ENCODE measurements at regions not wholly inside any gene's neighbourhood (a gene's known extent, or its start where the extent isn't known, plus 50 kb on each side); places are given as distances from the start of the nearest gene placed in this dataset.
A peak's percentile ranks its signal among the peaks of the same experiment; 100 is the strongest.

DNA sequence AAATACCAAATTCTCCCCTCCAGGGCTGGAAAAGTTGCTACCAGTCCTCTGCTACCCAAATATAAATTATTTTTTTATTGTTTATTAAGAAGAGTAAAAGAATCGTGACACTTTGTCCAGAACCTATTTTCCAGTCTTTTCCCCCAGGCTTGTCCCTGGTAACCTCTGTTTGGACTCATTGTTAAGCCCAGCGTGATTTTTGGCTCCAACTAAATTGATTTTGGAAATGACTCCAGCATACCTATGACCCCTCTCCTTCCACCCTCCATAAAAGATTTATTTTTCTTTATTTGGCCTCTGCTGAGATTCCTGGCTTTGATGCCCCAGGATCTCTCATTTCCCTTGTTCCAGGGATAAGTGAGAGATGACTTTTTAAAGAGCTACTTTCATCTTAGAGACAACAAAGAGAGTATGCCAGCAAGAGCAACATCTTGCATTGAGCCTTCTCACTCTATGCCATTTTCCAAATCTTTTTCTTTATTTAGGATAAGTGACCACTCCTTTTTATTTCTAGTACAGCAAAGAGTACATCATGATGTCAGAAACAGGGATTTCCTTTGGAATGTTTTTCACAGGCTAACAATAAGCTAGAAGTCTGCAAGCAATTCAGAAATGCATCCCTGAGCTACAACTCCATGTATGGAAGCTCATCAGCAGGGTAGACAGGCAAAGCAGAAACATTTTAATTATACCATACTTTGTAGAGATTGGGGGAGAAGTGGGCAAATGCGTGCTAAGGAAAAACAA is 75.8 kb downstream of the DAD1 start:
- DNase-seq (ENCODE audit: low read depth), result no peak

DNA sequence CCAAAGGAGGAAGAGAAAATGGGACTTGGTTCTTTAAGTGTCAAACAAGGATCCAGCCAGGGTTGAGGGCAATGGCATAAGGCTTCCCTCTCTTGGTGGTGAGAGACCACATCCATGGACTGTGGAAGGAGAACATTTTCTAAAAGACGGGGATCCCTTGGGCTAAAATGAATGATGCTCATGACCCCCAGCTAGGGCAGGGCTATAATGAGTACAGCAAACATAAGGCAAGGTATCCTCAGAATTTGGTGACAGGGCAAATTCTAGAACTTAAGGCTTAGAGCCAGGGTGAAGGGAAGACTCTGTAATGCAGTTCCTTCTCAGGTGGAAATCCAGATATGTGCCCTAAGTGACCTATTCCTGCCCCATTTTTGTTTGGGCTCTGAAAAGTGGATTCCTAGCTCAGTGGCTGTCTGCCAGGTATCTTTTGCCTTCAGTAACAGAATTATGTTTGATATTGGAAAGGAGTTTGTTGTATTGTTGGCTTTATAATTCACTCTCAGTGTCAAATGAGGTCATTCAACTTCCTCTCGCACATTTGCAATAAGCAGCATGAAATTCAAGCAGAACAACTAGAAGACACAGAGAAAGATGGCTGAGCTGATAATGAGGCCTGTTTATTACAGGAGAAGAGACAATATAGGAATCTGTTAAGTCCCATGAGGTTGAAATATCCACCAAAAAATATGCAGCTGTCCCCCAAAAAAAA is 76.8 kb downstream of the DAD1 start:
- no peak for DNase-seq (ENCODE audit: low read depth)

DNA sequence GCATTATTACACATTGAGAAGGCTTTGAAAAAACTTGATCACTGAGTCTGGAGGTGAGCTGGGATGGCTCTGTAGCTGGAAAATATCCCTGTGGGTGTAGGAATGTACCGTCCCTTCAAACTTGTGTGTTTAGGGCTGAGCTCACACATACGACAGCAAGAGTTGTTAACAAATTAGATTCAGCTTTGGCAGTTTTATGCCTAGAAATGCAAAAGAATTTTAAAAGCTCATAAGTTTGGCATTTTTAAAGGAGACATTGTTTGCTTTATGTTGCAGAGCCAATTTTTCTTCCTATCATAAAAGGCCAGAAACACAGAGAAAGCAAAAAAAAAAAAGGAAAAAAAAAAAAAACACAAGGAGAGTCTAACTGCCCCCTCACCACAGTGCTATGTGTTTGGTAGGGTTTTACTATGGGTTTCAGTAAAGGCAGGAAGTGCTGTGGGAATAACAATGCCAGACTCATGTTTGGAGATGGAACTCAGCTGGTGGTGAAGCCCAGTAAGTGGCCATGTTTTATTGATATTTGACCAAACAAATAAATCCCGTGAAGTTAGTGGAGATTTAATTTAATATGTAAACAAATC is 78.4 kb downstream of the DAD1 start:
- peak; percentile 27 for DNase-seq (ENCODE audit: low read depth)

DNA sequence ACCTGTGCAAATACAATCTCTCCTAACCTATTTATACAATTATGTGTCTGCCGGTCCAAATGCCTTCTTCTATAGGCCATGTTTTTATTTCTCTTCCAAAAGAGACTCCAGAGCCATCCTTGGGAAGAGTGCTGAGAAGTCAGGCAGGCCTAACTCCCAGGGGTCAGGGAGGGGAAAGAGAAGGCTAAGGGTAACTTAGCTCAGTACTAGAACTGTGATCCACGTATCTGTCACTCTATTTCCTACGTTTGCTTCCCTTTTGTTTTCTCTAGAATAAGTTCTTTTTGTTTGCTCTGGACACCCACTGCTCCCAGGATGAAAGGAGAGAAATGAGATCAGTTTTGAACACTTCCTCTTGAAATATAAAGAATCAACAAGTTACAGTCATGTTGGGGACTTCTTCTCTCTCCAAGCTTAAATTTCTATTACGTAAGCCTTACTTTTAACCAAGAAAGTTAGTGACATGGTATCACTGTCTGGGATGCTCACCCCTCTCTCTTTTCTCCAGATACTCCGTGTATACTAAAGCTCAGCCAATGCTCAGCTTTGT is 79.2 kb downstream of the DAD1 start:
- no peak for DNase-seq (ENCODE audit: low read depth)

DNA sequence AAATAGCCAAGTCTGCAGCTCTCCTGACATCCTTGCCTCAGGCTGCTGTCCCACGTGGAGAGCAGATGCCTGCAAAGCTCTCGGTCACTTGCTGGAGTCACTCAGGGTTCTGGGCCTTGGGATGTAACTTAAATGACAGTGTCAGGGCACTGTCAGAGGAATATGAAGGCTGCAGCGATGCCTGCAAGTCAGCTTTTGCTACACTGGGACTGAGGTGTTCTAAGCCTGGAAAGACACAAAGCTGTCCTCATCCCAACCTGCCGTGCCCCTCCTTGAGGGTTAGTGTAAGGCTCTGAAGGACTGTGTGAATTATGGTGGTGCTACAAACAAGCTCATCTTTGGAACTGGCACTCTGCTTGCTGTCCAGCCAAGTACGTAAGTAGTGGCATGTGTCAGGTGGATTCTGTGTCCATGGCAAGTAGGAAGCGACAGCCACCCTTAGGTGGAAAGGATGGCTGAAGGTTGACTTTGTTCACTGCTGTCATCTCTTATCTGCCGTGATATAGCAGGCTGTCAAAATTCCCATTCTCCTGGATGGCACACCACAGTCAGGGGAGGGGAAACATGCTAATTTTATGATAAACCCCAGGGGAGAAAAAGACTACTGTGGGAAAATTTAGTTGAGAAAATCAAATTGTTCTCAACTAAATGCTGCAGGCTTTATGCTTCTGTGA is 79.9 kb downstream of the DAD1 start:
- DNase-seq (ENCODE audit: low read depth), result no peak

DNA sequence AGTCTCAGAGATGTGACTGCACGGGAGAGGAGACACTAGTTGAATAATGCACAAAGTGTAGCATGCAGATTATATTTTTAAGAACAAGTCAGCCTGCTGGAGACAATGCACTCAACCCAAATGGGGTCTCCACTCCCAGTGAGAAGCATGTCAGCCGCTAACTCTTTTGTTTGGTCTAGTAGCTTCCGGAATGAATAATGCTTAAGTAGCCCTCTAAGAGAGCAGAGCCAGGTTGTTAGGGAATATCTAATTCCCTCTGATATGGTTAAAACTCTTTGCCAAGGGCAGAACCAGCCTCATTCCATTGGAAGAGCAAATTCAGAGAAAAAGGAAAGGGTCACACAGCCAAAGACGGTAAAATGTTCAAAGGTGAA is 80.4 kb downstream of the DAD1 start:
- DNase-seq (ENCODE audit: low read depth), result no peak

DNA sequence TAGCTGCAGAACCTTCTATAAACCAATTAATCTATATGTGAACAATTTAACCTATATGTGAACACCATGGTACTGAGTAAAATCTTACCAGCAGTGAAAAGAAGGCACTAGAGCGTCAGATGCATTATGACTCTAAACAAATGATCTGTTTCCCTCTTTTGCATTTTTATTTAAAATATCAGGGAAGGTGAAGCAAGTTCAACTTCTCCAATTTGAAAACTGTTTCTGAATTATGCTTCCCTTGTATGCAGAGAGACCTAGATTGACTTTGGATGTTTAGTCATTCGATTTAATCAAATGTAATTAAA is 80.9 kb downstream of the DAD1 start:
- DNase-seq (ENCODE audit: low read depth), result no peak

DNA sequence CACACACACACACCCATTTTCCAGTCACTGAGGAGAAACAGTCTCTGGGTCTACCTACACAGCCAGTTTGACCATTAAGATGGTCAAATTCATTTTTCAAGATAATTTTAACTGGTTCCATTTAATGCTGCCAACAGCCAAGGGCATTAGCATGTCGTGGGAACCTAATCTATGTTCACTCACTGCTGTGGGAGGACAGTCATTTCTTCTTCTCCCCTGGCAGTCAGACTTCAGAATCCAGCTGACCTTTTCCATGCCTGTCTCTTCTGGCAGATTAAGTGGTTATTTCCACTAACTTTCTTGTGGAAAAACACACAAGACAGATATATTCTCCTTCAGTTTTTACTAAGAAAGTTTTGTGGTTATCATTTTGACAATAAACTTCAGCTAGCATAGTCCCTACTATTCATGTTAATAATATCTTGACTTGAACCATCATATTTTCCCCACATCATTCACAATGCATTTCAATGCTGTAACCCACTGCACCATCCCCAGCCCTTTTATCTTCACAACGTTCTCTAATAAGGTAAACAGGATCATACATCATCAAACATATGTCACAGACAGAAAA is 82.2 kb downstream of the DAD1 start:
- no peak for DNase-seq (ENCODE audit: low read depth)

DNA sequence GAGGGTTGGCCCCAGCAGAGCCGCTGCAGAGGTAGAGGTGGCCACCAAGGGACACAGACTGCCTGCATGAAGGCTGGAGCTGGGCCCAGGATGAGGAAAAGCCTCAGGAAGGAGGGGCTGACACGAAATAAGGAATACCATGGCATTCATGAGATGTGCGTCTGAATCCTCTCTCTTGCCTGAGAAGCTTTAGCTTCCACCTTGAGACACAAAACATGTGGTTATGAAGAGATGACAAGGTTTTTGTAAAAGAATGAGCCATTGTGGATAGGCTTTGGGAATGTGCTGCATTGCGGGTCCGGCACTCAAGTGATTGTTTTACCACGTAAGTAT is 82.7 kb downstream of the DAD1 start:
- no peak for DNase-seq (ENCODE audit: low read depth)

DNA sequence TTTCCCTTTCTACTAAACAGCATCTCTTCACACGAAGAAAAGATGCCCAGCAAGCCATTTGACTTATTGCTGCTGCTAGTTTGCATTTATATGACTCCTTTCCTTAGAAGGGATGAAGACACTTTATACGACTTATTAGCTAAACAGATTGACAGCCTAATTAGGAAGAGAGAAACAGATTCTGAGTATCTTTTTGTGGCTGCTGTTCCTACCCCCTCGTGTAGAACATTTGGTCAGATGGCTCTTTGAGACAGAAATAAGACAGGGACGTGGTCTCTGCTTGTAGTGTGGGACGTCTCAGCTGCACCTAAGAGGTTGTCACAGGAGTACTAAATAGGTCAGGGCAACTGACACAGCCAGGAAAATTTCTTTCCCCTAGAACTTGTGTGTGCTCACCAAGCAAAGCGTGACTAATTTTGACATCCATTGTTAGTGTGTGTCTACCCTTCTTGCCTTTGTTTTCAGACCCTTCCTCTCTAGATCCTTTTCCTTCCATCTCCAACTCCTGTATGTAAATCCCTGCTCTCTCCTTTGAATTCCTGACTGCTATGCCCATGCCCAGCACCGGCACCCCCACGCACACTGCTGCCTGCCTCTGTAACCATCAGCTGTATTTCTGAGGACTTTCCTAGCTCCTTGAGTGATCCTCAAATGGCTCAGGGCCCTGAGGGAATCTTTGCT is 83.2 kb downstream of the DAD1 start:
- DNase-seq (ENCODE audit: low read depth), result no peak

DNA sequence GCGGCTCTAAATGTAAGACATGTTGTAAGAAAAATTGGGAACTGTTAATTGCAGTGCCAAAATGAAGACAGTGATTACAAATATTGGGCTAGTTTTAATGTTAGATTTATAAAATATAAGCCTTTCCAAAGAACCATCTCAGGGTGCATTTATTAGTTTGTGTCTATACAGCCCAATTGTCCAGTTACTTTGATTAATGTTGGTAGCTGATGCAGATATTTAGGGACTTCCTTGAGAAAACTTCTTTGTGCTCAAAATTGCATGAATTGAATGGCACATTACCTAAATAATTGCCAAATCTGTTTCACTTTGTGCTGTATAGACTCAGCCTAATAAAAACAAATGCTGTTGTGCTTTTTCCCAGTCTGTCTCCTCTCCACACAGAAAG is 83.7 kb downstream of the DAD1 start:
- no peak for DNase-seq (ENCODE audit: low read depth)

DNA sequence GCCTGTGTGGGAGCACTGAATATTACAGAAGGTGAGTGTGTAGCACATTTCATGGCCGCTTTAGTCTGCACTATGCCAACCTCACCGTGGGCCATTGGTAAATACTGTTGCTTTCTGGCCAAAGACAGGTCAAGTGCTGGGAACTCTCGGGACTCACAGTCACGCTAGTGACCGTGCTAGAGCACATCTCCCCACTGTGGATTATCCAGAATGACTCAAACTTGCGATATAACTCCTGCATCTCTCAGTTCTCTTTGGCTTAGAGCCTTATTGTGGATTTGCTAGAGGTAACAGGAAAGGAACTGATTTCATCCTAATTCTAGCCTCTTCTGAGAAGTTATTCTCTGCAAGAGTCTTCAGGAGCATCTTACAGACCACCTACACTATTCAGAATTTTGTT is 86.5 kb downstream of the DAD1 start:
- no peak for DNase-seq (ENCODE audit: low read depth)

DNA sequence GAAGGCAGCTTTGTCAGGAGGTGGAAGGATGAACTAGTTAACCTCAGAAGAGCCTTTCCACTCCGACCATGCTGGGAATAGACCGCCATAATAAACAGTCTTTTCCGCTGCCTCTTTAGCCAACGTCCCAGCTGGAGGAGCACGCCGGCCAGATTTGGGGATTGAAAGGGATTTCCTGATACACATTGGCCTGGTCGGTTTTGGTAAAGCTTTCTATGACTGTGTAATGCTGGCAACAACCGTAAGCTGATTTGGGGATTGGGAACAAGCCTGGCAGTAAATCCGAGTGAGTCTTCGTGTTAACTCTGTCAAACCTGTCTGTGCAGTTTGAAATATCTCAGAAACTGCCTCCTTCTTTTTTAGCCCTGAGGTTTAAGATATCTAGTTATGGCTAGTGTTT is 87.0 kb downstream of the DAD1 start:
- no peak for DNase-seq (ENCODE audit: low read depth)

DNA sequence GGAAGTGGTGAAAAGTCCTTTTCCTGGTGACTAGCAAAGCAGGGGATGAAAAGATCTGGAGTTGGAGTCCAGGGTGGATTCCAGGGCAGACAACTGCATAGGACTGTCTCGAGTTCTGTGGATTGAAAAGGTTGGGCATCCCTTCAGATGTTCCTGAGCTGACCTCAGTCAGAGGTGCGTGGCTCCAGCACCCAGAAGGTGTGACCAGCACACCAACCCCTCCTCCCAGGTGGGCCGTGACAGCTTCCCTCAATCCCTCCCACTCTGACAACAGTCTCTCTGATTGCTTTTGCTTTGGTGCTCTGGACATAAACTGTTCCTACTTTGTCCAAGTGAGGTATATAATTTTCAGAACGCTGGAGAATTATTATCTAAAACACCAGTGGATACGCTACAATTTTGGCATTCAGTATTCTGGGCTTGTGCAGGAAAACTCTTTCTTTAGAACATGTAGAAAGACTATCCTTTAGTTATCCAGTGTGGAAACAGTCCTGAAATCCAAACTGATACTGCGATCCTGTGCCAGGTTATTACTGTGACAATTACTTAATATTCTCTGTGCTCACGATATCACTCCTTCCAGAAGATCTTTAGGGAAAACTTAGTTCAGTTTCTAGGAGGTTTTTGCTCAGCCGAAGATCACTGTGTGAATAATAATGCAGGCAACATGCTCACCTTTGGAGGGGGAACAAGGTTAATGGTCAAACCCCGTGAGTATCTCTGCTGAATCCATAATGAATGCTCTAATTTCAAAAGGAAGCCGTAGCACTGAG is 87.9 kb downstream of the DAD1 start:
- no peak for DNase-seq (ENCODE audit: low read depth)

DNA sequence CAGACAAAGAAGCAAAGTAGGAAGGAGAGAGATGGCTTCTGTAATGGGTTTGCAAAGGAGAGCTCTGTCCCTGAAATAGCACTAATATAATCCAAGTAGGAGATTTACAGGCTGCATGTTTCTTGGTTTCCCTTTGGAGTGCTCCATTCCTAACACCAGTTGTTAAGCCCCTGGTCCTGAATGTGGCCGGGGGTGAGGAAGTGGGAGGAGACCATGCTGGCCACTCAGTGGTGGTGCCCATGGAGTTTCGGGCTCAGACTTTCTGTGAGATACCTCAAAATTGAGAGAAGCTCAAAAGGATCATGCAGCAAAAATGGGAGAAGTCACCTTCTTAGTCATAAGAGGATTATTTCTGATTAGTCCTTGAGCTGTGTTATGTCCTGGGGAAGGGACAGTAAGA is 88.5 kb downstream of the DAD1 start:
- no peak for DNase-seq (ENCODE audit: low read depth)

DNA sequence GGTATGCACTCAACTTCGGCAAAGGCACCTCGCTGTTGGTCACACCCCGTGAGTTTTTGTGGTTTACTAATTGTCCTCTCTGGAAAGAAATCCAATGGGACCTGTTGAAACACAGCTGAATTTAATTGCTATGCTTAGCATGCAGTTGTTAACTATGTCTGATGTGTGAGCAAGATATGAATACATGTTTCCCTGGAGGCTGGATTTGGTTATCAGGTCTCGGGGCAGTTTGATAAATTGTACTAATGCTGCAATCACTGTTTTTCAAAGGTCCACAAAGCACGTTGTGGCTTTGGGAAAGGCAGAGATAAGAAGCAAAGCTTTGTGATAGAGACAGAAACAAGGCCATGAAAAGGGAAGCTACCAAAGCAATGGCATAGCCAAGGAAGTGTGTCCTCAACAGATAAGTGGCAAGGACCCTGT is 91.3 kb downstream of the DAD1 start:
- DNase-seq (ENCODE audit: low read depth), result no peak

DNA sequence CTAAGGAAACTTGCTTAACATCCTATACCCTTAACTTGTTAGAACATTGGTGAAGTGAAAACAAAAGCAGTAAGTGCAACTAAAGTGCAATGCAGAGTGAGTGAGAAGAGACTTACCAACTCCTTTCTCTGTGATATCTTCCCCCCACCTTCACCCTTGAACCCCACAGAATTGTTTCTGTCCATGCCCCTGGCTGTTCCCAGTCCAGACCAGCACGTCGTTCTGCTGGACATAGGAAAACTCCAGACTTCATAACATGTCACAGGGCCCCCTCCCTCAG is 91.9 kb downstream of the DAD1 start:
- DNase-seq (ENCODE audit: low read depth), result no peak

DNA sequence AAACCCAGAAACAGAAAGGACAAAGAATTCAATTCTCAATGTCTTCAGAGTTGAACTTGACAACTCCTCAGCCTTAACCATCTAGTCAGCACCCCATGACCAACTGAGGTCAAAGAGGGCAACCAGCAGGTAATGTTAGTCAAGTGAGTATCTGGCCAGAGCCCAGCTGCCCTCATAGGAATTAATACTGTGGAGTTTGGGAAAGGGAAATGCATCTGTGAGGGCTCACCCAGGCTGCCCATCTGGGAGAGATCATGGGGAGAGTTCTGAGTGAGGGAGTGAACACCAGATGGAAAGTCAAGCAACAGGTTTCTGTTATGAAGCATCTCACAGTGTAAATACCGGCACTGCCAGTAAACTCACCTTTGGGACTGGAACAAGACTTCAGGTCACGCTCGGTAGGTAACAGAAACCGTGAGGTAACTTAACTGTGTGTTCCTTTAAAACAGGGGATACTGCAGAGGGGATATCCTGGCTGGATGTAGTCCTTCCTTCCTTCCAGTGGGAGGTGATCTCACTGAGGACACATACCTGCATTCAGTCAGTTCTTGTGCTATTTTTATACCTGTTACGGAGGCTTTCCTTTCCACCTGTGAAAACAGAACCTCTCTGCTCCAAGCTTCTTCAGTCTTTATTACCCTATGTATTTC is 94.4 kb downstream of the DAD1 start:
- DNase-seq (ENCODE audit: low read depth), result no peak

DNA sequence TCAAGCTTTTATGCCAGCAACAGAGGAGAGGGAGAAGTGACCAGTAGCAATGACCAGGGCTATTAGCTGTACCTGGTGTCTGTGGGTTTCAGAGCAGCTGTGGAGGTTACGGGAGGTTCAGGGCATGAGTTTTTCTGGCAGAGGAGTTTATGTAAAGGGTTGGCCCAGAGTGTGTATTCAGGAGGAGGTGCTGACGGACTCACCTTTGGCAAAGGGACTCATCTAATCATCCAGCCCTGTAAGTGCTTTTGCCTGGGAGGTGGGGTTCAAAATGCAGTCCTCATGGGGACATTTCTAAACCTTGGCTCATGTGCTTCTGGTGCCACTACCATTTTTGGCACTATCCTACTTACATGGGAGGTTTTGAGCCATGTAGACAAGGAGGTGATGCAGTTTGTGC is 95.3 kb downstream of the DAD1 start:
- DNase-seq (ENCODE audit: low read depth), result no peak

All from HT1080 (cell line).